Activated T-helper 1 cell treated with anti-CD3 and anti-CD28 coated beads, Interleukin-2, amount 50 U/mL, for 16 hours (primary cell): ENCODE measurements at regions not wholly inside any gene's neighbourhood (a gene's known extent, or its start where the extent isn't known, plus 50 kb on each side); places are given as distances from the start of the nearest gene placed in this dataset.

Experiments used
- DNase-seq, 2 donors: peaks; one replicate each; pipeline ENCODE4 v3.0.0-alpha.2; 2020; ENCODE audit warnings: low read depth in 1 of 2, low spot score in 1 of 2

GRCh38 chr13:83223546-83223945 is 658.7 kb downstream of the SLITRK1 start:
- DNase-seq = no peak

GRCh38 chr13:83221813-83222241 is 660.4 kb downstream of the SLITRK1 start:
- DNase-seq = no peak

- no peak for DNase-seq
Observed at GRCh38 chr13:83221256-83221655, 661.0 kb downstream of the SLITRK1 start.

- DNase-seq = no peak
Observed at GRCh38 chr13:83220241-83220640, 662.0 kb downstream of the SLITRK1 start.

- no peak for DNase-seq
Observed at GRCh38 chr13:83219832-83220231, 662.4 kb downstream of the SLITRK1 start.

- no peak for DNase-seq
Observed at GRCh38 chr13:83216479-83217245, 665.6 kb downstream of the SLITRK1 start.

GRCh38 chr13:83215627-83216026 is 666.6 kb downstream of the SLITRK1 start:
- no peak for DNase-seq

GRCh38 chr13:83214452-83214851 is 667.8 kb downstream of the SLITRK1 start:
- DNase-seq = no peak

- DNase-seq = no peak
Observed at GRCh38 chr13:83211301-83211700, 671.0 kb downstream of the SLITRK1 start.

GRCh38 chr13:83204886-83205285 is 677.4 kb downstream of the SLITRK1 start:
- no peak for DNase-seq

- no peak for DNase-seq
Observed at GRCh38 chr13:83201506-83201905, 680.8 kb downstream of the SLITRK1 start.

GRCh38 chr13:83197316-83197715 is 685.0 kb downstream of the SLITRK1 start:
- no peak for DNase-seq

- no peak for DNase-seq
Observed at GRCh38 chr13:83190020-83190419, 692.3 kb downstream of the SLITRK1 start.

GRCh38 chr13:83184819-83185218 is 697.5 kb downstream of the SLITRK1 start:
- DNase-seq = no peak

- DNase-seq = no peak
Observed at GRCh38 chr13:83184150-83184475, 698.2 kb downstream of the SLITRK1 start.

GRCh38 chr13:83183439-83184149 is 698.7 kb downstream of the SLITRK1 start:
- DNase-seq = no peak

GRCh38 chr13:83182845-83183244 is 699.4 kb downstream of the SLITRK1 start:
- no peak for DNase-seq

- DNase-seq = no peak
Observed at GRCh38 chr13:83178008-83178407, 704.3 kb downstream of the SLITRK1 start.

GRCh38 chr13:83168590-83168989 is 713.7 kb downstream of the SLITRK1 start:
- DNase-seq = no peak

GRCh38 chr13:83167203-83167602 is 715.1 kb downstream of the SLITRK1 start:
- no peak for DNase-seq

GRCh38 chr13:83166550-83166949 is 715.7 kb downstream of the SLITRK1 start:
- no peak for DNase-seq

- no peak for DNase-seq
Observed at GRCh38 chr13:83162493-83162892, 719.8 kb downstream of the SLITRK1 start.

- no peak for DNase-seq
Observed at GRCh38 chr13:83153848-83154247, 728.4 kb downstream of the SLITRK1 start.
